Gastroesophageal sphincter (tissue), 3 donors: ENCODE measurements at regions not wholly inside any gene's neighbourhood (a gene's known extent, or its start where the extent isn't known, plus 50 kb on each side); places are given as distances from the start of the nearest gene placed in this dataset.

ENCODE experiments used
- CTCF ChIP-seq, 4 experiments: fragments of 200-600 bp in 2 of 4; fragments of 450-650 bp in 2 of 4; sonication (generic) in 1 of 4; IDR thresholded peaks; one replicate each; pipeline ENCODE4 v1.5.1; 2017 to 2019; ENCODE audit warnings: antibody characterized with exemption in 4 of 4, mild to moderate bottlenecking in 2 of 4, moderate library complexity in 2 of 4
- EP300 ChIP-seq: sonication (generic); formaldehyde crosslinking; IDR thresholded peaks from one replicate; pipeline ENCODE4 v1.6.1; 2017; ENCODE audit warnings: antibody characterized with exemption, mild to moderate bottlenecking
- POLR2A ChIP-seq, 2 donors: fragments of 450-650 bp; IDR thresholded peaks; one replicate each; pipeline ENCODE4 v1.6.1; 2017; ENCODE audit warnings: antibody characterized with exemption in 2 of 2, mild to moderate bottlenecking in 2 of 2, moderate library complexity in 1 of 2
- POLR2AphosphoS5 ChIP-seq: sonication (generic); formaldehyde crosslinking; IDR thresholded peaks from one replicate; pipeline ENCODE4 v1.6.1; 2017; ENCODE audit warnings: antibody characterized with exemption

- no peak for TF ChIP-seq CTCF (IDR thresholded peaks at IDR 0.05)
- no peak for TF ChIP-seq EP300
- TF ChIP-seq POLR2AphosphoS5, result peak; percentile 24
- no peak for TF ChIP-seq POLR2A (IDR thresholded peaks at IDR 0.05)
Observed at GRCh38 chr11:104830080-104830479, 68.2 kb downstream of the CASP12 start.
